Keratinocyte (primary cell): ENCODE measurements at regions not wholly inside any gene's neighbourhood (a gene's known extent, or its start where the extent isn't known, plus 50 kb on each side); places are given as distances from the start of the nearest gene placed in this dataset.

Experiments
- DNase-seq: peaks from one replicate; pipeline ENCODE4 v3.0.0-alpha.2; 2011; ENCODE audit warnings: low read depth, missing footprints, low spot score
- FAIRE-seq: peaks from 2 replicates; lab custom pipeline; 2011; peaks lifted over from hg19 to GRCh38; lab: Jason Lieb, UNC
- H2AFZ ChIP-seq: 2 replicates; pipeline ENCODE4 v1.6.0; 2012; ENCODE audit warnings: low read length, control low read depth, inconsistent platforms; ENCODE audit not compliant: control insufficient read depth
- H3K27ac ChIP-seq: 2 replicates; pipeline ENCODE4 v1.5.1; 2011; ENCODE audit warnings: low read length; ENCODE audit not compliant: control insufficient read depth, insufficient read depth
- H3K27me3 ChIP-seq: 3 replicates; pipeline ENCODE4 v1.6.0; 2011; ENCODE audit warnings: low read length; ENCODE audit not compliant: control insufficient read depth, insufficient read depth; ENCODE audit errors: extremely low read depth
- H3K36me3 ChIP-seq, 2 experiments: 2 replicates in 1 of 2; 3 replicates in 1 of 2; pipeline ENCODE4 v1.5.1; 2011; ENCODE audit warnings: low read length in 2 of 2, mild to moderate bottlenecking in 1 of 2; ENCODE audit not compliant: control insufficient read depth in 2 of 2, insufficient read depth in 2 of 2; ENCODE audit errors: extremely low read depth in 1 of 2
- H3K4me1 ChIP-seq: 3 replicates; pipeline ENCODE4 v1.5.1; 2011; ENCODE audit warnings: low read length; ENCODE audit not compliant: control insufficient read depth, insufficient read depth; ENCODE audit errors: extremely low read depth
- H3K4me2 ChIP-seq: 3 replicates; pipeline ENCODE4 v1.6.0; 2011; ENCODE audit warnings: low read depth, low read length; ENCODE audit not compliant: control insufficient read depth, insufficient read depth; ENCODE audit errors: extremely low read depth
- H3K4me3 ChIP-seq, 3 experiments: fragments of 200-600 bp in 1 of 3; sonication (generic) in 1 of 3; 2 replicates in 2 of 3; 3 replicates in 1 of 3; pipeline ENCODE4 v1.5.1; 2011 to 2016; ENCODE audit warnings: low read length in 3 of 3, mild to moderate bottlenecking in 3 of 3, control low read depth in 2 of 3, inconsistent platforms in 1 of 3, low read depth in 1 of 3, mixed read lengths in 1 of 3, mixed run types in 1 of 3, moderate library complexity in 1 of 3; ENCODE audit not compliant: control insufficient read depth in 2 of 3, insufficient read depth in 2 of 3; ENCODE audit errors: extremely low read depth in 1 of 3
- H3K79me2 ChIP-seq: 2 replicates; pipeline ENCODE4 v1.6.0; 2012; ENCODE audit warnings: low read length; ENCODE audit not compliant: control insufficient read depth, insufficient read depth
- H3K9ac ChIP-seq: 3 replicates; pipeline ENCODE4 v1.6.0; 2011; ENCODE audit warnings: low read length; ENCODE audit not compliant: control insufficient read depth, insufficient read depth; ENCODE audit errors: extremely low read depth
- H3K9me1 ChIP-seq: 3 replicates; pipeline ENCODE4 v1.6.0; 2011; ENCODE audit warnings: low read length; ENCODE audit not compliant: control insufficient read depth, insufficient read depth; ENCODE audit errors: extremely low read depth
- H3K9me3 ChIP-seq: 2 replicates; pipeline ENCODE4 v1.5.1; 2012; ENCODE audit warnings: low read depth, low read length; ENCODE audit not compliant: control insufficient read depth
- H4K20me1 ChIP-seq: 3 replicates; pipeline ENCODE4 v1.6.0; 2011; ENCODE audit warnings: low read length; ENCODE audit not compliant: control insufficient read depth, insufficient read depth; ENCODE audit errors: extremely low read depth
- EZH2 ChIP-seq: IDR thresholded peaks from one replicate; pipeline ENCODE4 v1.6.1; 2012; ENCODE audit warnings: inconsistent platforms, mild to moderate bottlenecking, low read length, moderate library complexity
- dilution Hi-C: fragments of 300-500 bp; cut with MboI; formaldehyde crosslinking; loops from one replicate; pipeline ENCODE4 v1.7.0; 2020; ENCODE audit warnings: low sequenced_read_pairs; ENCODE audit not compliant: extremely low pct_ligation_motif_present
- TF ChIP-seq, protein P1 (sequence below), 3 experiments: IDR thresholded peaks in 1 of 3; conservative IDR thresholded peaks in 1 of 3; optimal IDR thresholded peaks in 1 of 3; 2 replicates in 2 of 3; 3 replicates in 1 of 3; pipeline versions ENCODE3 to v1.5.1; 2011; ENCODE audit warnings: low read length in 3 of 3, mild to moderate bottlenecking in 3 of 3, moderate library complexity in 2 of 3, control low read depth in 1 of 3, inconsistent platforms in 1 of 3; ENCODE audit not compliant: insufficient read depth in 2 of 3; ENCODE audit errors: extremely low read depth in 1 of 3

DNA sequence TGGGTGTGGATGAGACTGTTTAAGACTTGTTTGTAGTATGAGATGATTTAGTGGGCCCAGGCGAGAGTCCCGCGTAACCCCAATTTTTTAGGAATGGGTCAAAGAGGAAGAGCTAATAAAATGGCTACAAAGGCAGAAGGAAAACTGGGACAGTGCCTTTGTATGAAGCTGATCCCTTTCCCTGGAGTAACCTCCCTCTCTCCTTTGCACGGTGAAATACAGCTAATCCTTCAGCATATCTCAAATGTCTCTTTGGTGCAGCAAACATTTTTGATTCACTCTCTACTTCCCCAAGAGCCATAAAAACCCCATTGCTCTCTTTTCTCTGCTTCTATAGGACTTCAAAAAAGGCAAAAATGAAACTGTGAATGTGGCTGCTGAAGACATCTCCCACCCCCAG, 473.8 kb downstream of the KLF5 start:
- peaks cover 22% of the 10 kb centered on the region for H3K4me1 ChIP-seq
- dilution Hi-C loops = no loop called here

DNA sequence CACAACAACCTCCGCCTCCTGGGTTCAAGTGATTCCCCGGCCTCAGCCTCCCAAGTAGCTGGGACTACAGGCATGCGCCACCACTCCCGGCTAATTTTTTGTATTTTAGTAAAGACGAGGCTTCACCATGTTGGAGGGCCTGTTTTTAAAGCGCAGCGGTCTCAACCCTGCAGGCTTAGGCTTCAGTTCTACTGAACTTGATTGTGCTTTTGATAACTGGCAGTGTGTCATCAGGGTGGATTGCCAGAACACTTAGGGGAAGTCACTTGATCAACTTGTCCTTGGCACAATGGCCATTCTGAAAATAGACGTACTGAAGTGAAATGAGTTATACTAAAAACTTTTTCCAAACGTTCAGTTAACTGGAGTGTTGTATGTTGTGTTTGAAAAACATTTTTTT, 472.2 kb downstream of the KLF5 start:
- dilution Hi-C loops = no loop called here
- Histone ChIP-seq H3K27ac (no peak overlapping the region), H3K4me2 (no peak overlapping the region)

More for the DNA sequence above, 473.8 kb downstream of the KLF5 start:
- Histone ChIP-seq H3K27ac (no peak overlapping the region), H3K9me3 (no peaks in the 10 kb centered on the region), H3K27me3 (no peaks in the 10 kb centered on the region), H3K9me1 (no peaks in the 10 kb centered on the region), H3K36me3 (no peaks in the 10 kb centered on the region), H3K79me2 (no peaks in the 10 kb centered on the region), H2AFZ (no peak overlapping the region), H3K4me3 (no peak overlapping the region), H4K20me1 (no peaks in the 10 kb centered on the region), H3K9ac (no peak overlapping the region), H3K4me2 (no peak overlapping the region)
- TF ChIP-seq, protein P1, sequence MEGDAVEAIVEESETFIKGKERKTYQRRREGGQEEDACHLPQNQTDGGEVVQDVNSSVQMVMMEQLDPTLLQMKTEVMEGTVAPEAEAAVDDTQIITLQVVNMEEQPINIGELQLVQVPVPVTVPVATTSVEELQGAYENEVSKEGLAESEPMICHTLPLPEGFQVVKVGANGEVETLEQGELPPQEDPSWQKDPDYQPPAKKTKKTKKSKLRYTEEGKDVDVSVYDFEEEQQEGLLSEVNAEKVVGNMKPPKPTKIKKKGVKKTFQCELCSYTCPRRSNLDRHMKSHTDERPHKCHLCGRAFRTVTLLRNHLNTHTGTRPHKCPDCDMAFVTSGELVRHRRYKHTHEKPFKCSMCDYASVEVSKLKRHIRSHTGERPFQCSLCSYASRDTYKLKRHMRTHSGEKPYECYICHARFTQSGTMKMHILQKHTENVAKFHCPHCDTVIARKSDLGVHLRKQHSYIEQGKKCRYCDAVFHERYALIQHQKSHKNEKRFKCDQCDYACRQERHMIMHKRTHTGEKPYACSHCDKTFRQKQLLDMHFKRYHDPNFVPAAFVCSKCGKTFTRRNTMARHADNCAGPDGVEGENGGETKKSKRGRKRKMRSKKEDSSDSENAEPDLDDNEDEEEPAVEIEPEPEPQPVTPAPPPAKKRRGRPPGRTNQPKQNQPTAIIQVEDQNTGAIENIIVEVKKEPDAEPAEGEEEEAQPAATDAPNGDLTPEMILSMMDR (optimal IDR thresholded peaks at IDR 0.05 in 1 of 3, IDR thresholded peaks at IDR 0.05 in 1 of 3, conservative IDR thresholded peaks at IDR 0.05 in 1 of 3; ENCODE audit: extremely low read depth in 1 of 3, insufficient read depth in 2 of 3, low read length in 3 of 3) = no peak
- TF ChIP-seq EZH2 = no peak
- DNase-seq (no peak), FAIRE-seq (peak; percentile 20)

More for the DNA sequence above, 472.2 kb downstream of the KLF5 start:
- no peak for DNase-seq
- no peak for TF ChIP-seq EZH2
- TF ChIP-seq, protein P1 (optimal IDR thresholded peaks at IDR 0.05 in 1 of 3, IDR thresholded peaks at IDR 0.05 in 1 of 3, conservative IDR thresholded peaks at IDR 0.05 in 1 of 3; ENCODE audit: extremely low read depth in 1 of 3, insufficient read depth in 2 of 3, low read length in 3 of 3) = no peak
- H3K79me2 ChIP-seq = no peaks in the 10 kb centered on the region
- H3K9me3 ChIP-seq = no peaks in the 10 kb centered on the region
- no peaks in the 10 kb centered on the region for H3K36me3 ChIP-seq
- H3K4me1 ChIP-seq = peaks cover 10% of the 10 kb centered on the region
- peak overlapping the region; percentile 74 for H2AFZ ChIP-seq
- no peak for FAIRE-seq
- H3K4me3 ChIP-seq = no peak overlapping the region
- H4K20me1 ChIP-seq = no peaks in the 10 kb centered on the region
- no peaks in the 10 kb centered on the region for H3K9me1 ChIP-seq
- no peaks in the 10 kb centered on the region for H3K27me3 ChIP-seq
- no peak overlapping the region for H3K9ac ChIP-seq
